HEK293 (cell line): ENCODE measurements at regions not wholly inside any gene's neighbourhood (a gene's known extent, or its start where the extent isn't known, plus 50 kb on each side); places are given as distances from the start of the nearest gene placed in this dataset.

ENCODE experiments used
- ZBTB1 ChIP-seq: fragments of 450-650 bp; formaldehyde crosslinking; IDR thresholded peaks from 2 replicates; pipeline ENCODE4 v1.5.1; 2016; ENCODE audit warnings: missing biosample characterization, missing genetic modification characterization
- ZBTB7A ChIP-seq: fragments of 450-650 bp; formaldehyde crosslinking; IDR thresholded peaks from 2 replicates; pipeline ENCODE4 v1.5.1; 2016; ENCODE audit warnings: low read depth, missing biosample characterization, missing genetic modification characterization
- ZIC2 ChIP-seq: fragments of 450-650 bp; formaldehyde crosslinking; IDR thresholded peaks from 2 replicates; pipeline ENCODE4 v1.5.1; 2016; ENCODE audit warnings: missing biosample characterization, missing genetic modification characterization
- ZNF138 ChIP-seq: fragments of 450-650 bp; formaldehyde crosslinking; IDR thresholded peaks from 2 replicates; pipeline ENCODE4 v1.5.1; 2016; ENCODE audit warnings: missing biosample characterization, missing genetic modification characterization, borderline replicate concordance
- ZNF184 ChIP-seq: fragments of 450-650 bp; IDR thresholded peaks from 2 replicates; pipeline ENCODE4 v1.5.1; 2018; ENCODE audit warnings: missing biosample characterization, mild to moderate bottlenecking, missing genetic modification characterization
- ZNF221 ChIP-seq: fragments of 450-650 bp; formaldehyde crosslinking; IDR thresholded peaks from 2 replicates; pipeline ENCODE4 v1.5.1; 2017; ENCODE audit warnings: missing biosample characterization, missing genetic modification characterization, borderline replicate concordance
- ZSCAN30 ChIP-seq: fragments of 450-650 bp; IDR thresholded peaks from 2 replicates; pipeline ENCODE4 v1.5.1; 2018; ENCODE audit warnings: missing biosample characterization, mild to moderate bottlenecking, missing genetic modification characterization, moderate library complexity
- TF ChIP-seq, protein P1 (sequence below): fragments of 450-650 bp; formaldehyde crosslinking; IDR thresholded peaks from 2 replicates; pipeline ENCODE4 v1.5.1; 2016; ENCODE audit warnings: missing biosample characterization, missing genetic modification characterization
- TF ChIP-seq, protein P2 (sequence below): fragments of 450-650 bp; formaldehyde crosslinking; IDR thresholded peaks from 2 replicates; pipeline ENCODE4 v1.5.1; 2016; ENCODE audit warnings: missing biosample characterization, missing genetic modification characterization, low read depth
- TF ChIP-seq, protein P3 (sequence below): fragments of 450-650 bp; formaldehyde crosslinking; IDR thresholded peaks from 2 replicates; pipeline ENCODE4 v1.5.1; 2016; ENCODE audit warnings: missing biosample characterization, missing genetic modification characterization

DNA sequence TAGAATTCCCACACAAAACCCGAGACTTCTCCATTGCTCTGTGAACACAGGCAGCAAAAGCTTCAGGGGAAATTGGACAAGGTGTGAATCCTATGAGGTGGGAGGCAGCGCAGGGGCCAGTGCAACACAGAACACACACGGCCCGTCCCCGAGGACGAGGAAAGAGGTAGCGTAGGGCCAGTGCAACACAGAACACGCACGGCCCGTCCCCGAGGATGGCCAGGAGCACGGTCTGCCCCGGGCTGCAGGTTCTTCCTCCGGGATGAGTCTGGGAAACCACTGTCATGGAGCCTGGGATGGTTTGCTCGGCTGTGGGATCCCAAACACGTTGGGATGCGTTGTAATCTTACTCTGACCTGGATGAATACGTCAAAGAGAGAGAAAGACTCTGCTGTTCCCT lies 432.1 kb downstream of the GLRX3 start:
- TF ChIP-seq ZSCAN30 (no peak), ZNF184 (tag by site-specific recombination) (no peak), ZBTB7A (tag by site-specific recombination) (no peak), ZNF221 (no peak), ZBTB1 (no peak), ZIC2 (no peak), ZNF138 (no peak)
- TF ChIP-seq, protein P1, sequence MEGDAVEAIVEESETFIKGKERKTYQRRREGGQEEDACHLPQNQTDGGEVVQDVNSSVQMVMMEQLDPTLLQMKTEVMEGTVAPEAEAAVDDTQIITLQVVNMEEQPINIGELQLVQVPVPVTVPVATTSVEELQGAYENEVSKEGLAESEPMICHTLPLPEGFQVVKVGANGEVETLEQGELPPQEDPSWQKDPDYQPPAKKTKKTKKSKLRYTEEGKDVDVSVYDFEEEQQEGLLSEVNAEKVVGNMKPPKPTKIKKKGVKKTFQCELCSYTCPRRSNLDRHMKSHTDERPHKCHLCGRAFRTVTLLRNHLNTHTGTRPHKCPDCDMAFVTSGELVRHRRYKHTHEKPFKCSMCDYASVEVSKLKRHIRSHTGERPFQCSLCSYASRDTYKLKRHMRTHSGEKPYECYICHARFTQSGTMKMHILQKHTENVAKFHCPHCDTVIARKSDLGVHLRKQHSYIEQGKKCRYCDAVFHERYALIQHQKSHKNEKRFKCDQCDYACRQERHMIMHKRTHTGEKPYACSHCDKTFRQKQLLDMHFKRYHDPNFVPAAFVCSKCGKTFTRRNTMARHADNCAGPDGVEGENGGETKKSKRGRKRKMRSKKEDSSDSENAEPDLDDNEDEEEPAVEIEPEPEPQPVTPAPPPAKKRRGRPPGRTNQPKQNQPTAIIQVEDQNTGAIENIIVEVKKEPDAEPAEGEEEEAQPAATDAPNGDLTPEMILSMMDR (tag by site-specific recombination), result no peak
- TF ChIP-seq, protein P2, sequence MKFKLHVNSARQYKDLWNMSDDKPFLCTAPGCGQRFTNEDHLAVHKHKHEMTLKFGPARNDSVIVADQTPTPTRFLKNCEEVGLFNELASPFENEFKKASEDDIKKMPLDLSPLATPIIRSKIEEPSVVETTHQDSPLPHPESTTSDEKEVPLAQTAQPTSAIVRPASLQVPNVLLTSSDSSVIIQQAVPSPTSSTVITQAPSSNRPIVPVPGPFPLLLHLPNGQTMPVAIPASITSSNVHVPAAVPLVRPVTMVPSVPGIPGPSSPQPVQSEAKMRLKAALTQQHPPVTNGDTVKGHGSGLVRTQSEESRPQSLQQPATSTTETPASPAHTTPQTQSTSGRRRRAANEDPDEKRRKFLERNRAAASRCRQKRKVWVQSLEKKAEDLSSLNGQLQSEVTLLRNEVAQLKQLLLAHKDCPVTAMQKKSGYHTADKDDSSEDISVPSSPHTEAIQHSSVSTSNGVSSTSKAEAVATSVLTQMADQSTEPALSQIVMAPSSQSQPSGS (tag by site-specific recombination), result no peak
- TF ChIP-seq, protein P3, sequence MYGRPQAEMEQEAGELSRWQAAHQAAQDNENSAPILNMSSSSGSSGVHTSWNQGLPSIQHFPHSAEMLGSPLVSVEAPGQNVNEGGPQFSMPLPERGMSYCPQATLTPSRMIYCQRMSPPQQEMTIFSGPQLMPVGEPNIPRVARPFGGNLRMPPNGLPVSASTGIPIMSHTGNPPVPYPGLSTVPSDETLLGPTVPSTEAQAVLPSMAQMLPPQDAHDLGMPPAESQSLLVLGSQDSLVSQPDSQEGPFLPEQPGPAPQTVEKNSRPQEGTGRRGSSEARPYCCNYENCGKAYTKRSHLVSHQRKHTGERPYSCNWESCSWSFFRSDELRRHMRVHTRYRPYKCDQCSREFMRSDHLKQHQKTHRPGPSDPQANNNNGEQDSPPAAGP (tag by site-specific recombination), result no peak
